ENCODE measurements at regions not wholly inside any gene's neighbourhood (a gene's known extent, or its start where the extent isn't known, plus 50 kb on each side); places are given as distances from the start of the nearest gene placed in this dataset.

- no peaks in the 10 kb centered on the region for H3K4me1 ChIP-seq (ENCODE audit: control insufficient read depth, extremely low read depth, insufficient read depth, low read length)
- peaks cover 0 to 2% of the 10 kb centered on the region in 2 experiments for H3K27me3 ChIP-seq (ENCODE audit: control insufficient read depth in 2 of 2, insufficient read depth in 2 of 2, low read length in 2 of 2)
- no peaks in the 10 kb centered on the region for H3K79me2 ChIP-seq (ENCODE audit: control insufficient read depth, insufficient read depth, low read length)
- H3K9me3 ChIP-seq (replicated peaks; ENCODE audit: control insufficient read depth, insufficient read depth, low read length) = peaks cover 2% of the 10 kb centered on the region
- H3K27ac ChIP-seq (ENCODE audit: insufficient read depth, low read depth, low read length) = no peak overlapping the region
- H3K9ac ChIP-seq (replicated peaks; ENCODE audit: extremely low read depth, insufficient read depth, low read length) = no peak overlapping the region
- H3K4me2 ChIP-seq (ENCODE audit: insufficient read depth, low read length) = no peak overlapping the region
- no peaks in the 10 kb centered on the region for H3K36me3 ChIP-seq (ENCODE audit: control insufficient read depth in 2 of 2, extremely low read depth in 1 of 2, insufficient read depth in 2 of 2, low read length in 2 of 2)
- intact Hi-C loops (cut with micrococcal nuclease) = no loop called here
- ChIA-PET POLR2A (no interaction called here), CTCF (no interaction called here)
- TF ChIP-seq POLR2AphosphoS5 (IDR thresholded peaks at IDR 0.05; ENCODE audit: insufficient read depth, low read depth, low read length) = no peak
- TF ChIP-seq MYC (IDR thresholded peaks at IDR 0.05; ENCODE audit: low read depth, low read length) = no peak
- no peak for TF ChIP-seq MAX (IDR thresholded peaks at IDR 0.05; ENCODE audit: insufficient read depth, insufficient read length)
- no peak for TF ChIP-seq FOS (IDR thresholded peaks at IDR 0.05; ENCODE audit: borderline replicate concordance, insufficient read depth, low read length)
- no peak for TF ChIP-seq EZH2 (IDR thresholded peaks at IDR 0.05; ENCODE audit: borderline replicate concordance, low read depth, low read length, severe bottlenecking)
- no peak for TF ChIP-seq GATA2 (IDR thresholded peaks at IDR 0.05; ENCODE audit: insufficient read depth, insufficient read length, low read depth, low read length)
- no peak for TF ChIP-seq JUN (IDR thresholded peaks at IDR 0.05; ENCODE audit: borderline replicate concordance, insufficient read depth, insufficient read length, low read depth)
- no peak for TF ChIP-seq CTCF (IDR thresholded peaks at IDR 0.05; ENCODE audit: extremely low read depth in 1 of 2, insufficient read depth in 1 of 2, low read depth in 1 of 2, low read length in 2 of 2)
- no peak for TF ChIP-seq POLR2A (IDR thresholded peaks at IDR 0.05; ENCODE audit: low read depth, low read length)
- no peak overlapping the region for H2AFZ ChIP-seq (ENCODE audit: low read depth, low read length)
- no TSS peak for BruUV-seq (replicated peaks)
- FAIRE-seq = no peak
- no peaks in the 10 kb centered on the region for H4K20me1 ChIP-seq (replicated peaks; ENCODE audit: control insufficient read depth, extremely low read depth, insufficient read depth, low read length)
- no peak overlapping the region for H3K4me3 ChIP-seq (replicated peaks in 1 of 3; ENCODE audit: insufficient read depth in 1 of 3, low read depth in 1 of 3, low read length in 3 of 3)
- no peak for DNase-seq (ENCODE audit: low read depth, low spot score)
- dilution Hi-C loops (cut with MboI; ENCODE audit: extremely low pct_ligation_motif_present, low sequenced_read_pairs) = no loop called here
- no peaks in the 10 kb centered on the region for H3K9me1 ChIP-seq (replicated peaks; ENCODE audit: control insufficient read depth, extremely low read depth, insufficient read depth, low read length)
Observed at GRCh38 chr14:38012056-38012455, 195.6 kb upstream of the SSTR1 start.
